ENCODE measurements at regions not wholly inside any gene's neighbourhood (a gene's known extent, or its start where the extent isn't known, plus 50 kb on each side); places are given as distances from the start of the nearest gene placed in this dataset.
"Not testable (repeated sequence)": the region's sequence is repeated elsewhere in the genome, so short reads cannot be mapped to it uniquely, and the experiment has no call there.

DNA sequence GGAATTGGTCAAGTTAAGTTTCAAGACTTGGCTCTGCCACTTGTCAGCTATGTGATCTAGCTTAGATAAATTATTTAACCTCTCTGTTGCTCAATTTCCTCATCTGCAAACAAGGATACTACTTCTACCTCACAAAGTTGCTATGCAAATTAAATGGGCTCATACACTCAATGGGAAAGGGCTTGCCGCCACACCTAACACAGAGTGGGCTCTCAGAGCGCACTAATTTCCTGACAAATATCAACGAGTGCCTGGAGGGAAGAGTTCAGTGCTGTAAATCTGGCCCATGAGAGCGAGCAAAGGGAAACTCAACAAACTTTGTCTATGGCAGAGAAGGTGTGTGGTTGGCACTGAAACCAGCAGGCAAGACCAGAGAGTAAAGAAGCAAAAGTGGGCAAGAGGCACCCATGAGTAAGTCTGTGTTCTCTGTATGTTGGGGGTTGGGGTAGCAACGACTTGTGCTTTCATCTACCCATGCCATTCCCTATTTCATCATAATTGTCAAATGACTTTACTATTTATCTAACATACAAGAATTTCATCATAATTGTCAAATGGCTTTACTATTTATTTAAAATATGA, 60.7 kb upstream of the PHF21A start:
- no peak for DNase-seq

DNA sequence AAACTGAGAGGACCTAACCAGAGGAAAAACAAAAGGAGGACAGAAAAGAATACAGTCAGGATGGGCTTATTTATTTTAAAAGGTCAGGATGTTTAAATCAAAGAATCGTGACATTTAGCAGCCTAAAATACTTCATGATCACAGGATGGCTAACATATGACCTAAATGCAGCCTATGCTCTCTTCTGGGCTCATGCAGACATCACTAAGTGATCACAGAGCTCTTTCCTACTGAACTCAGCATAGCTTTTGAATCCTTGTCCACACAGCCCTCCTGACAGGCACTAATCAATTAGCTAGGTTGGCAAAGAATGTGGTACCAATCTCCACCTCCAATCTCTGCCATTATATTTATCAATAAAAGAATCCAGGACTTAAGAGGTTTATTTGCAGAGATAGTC, 60.1 kb upstream of the PHF21A start:
- no peak for DNase-seq

DNA sequence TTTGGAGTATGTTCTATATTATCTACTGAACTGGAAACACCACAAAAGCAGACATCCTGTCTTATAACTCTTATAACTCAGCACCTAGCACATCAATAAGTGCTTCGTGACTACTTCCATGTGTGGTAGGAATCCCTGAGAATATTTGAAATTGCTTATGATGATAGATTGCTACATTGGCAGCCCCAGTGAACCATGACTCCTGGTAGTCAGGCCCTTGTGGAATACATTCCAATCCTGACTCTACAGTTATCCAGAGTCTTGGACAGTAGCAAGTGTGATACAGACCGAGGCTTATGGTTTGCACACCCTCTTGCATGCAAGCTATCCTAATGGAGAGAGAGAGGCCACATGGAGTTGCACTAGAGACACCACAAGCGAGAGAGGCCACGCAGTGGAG, 59.5 kb upstream of the PHF21A start:
- no peak for DNase-seq

DNA sequence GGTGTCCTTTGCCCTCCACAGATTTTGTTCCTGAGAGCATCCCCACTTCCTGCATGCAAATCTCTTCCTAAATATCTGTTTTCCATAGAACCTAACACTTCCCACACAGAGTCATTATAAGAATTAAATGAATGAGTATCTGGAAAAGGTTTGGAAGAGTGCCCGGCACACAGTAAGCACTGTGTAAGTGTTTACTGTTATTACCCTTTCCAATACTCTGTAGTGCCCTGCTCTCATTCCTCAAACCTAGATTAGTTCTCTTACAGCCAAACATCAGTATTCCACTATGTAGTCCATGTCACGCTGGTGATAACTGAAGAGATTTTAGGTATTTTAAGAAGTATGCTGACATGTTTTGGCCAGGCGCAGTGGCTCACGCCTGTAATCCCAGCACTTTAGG, 57.3 kb upstream of the PHF21A start:
- no peak for DNase-seq

DNA sequence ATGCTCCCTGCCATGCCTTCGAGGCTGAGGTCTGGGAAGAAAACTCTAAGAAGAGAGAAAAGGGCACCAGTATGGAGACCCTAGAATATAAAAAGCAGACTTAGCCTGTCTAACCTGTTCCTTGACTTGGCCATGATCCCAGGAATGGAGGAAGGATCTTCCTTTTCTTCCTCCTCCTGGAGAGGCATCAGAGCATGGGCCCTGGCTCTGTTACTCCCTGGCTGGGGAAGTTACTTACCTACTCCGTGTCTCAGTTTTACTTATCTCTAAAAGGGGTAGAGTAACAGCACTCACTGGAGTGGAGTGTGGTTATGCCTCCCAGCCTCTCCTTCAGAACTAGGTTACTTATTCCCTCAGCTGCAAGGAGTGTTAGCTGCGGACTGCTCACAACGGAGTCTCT, 55.2 kb upstream of the PHF21A start:
- DNase-seq, result no peak

DNA sequence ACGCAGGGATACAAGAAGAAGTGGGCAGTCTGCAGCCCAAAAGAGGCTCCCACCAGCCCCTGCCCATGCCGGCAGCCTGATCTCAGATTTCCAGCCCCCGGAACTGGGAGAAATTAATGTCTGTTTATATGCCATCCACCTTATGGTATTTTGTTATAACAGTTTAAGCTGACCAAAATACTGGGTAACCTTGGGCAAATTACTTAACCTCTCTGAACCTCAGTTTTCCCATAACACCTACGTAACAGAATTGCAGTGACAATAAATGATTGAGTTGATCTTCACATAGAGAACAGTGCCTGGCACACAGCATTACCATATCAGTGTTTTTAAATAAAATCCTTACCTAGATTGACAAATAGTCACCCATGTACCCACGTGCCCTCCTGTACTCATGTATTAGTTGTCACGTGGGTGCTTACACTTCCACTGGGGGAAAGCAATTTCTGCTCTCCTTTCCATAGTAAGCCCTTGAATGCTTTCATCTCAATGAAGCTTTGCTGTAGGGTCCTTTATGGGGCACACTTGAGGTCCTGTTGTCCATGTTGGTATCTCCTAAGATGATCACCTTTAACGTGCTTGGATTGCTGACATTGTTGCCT, 54.2 kb upstream of the PHF21A start:
- no peak for DNase-seq

DNA sequence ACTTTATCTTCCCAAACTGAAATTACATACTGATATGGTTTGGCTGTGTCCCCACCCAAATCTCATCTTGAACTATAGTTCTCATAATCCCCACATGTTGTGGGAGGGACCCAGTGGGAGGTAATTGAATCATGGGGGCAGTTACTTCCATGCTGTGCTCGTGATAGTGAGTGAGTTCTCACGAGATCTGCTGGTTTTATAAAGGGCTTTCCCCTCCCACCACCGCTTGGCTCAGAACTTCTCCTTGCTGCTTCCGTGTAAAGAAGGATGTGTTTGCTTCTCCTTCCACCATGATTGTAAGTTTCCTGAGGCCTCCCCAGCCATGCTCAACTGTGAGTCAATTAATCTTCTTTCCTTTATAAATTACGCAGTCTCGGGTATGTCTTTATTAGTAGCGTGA, 50.4 kb upstream of the PHF21A start:
- DNase-seq, result not testable (repeated sequence)
